ENCODE measurements at regions not wholly inside any gene's neighbourhood (a gene's known extent, or its start where the extent isn't known, plus 50 kb on each side); places are given as distances from the start of the nearest gene placed in this dataset.
"Not testable (repeated sequence)": the region's sequence is repeated elsewhere in the genome, so short reads cannot be mapped to it uniquely, and the experiment has no call there.

GRCh38 chr5:177664737-177665136 lies 64.8 kb downstream of the B4GALT7 start:
- DNase-seq, H3K9me3 ChIP-seq, H3K36me3 ChIP-seq, H3K4me3 ChIP-seq, H3K27ac ChIP-seq, H3K4me1 ChIP-seq, H3K27me3 ChIP-seq: not testable (repeated sequence)

GRCh38 chr5:177665172-177665571 lies 65.2 kb downstream of the B4GALT7 start:
- H3K27me3 ChIP-seq, H3K9me3 ChIP-seq: not testable (repeated sequence)

GRCh38 chr5:177665960-177666359 lies 66.0 kb downstream of the B4GALT7 start:
- DNase-seq, H3K36me3 ChIP-seq, H3K27ac ChIP-seq, H3K4me3 ChIP-seq, H3K4me1 ChIP-seq, H3K9me3 ChIP-seq, H3K27me3 ChIP-seq: not testable (repeated sequence)

More at GRCh38 chr5:177665172-177665571, 65.2 kb downstream of the B4GALT7 start:
- not testable (repeated sequence) for DNase-seq, H3K4me1 ChIP-seq, H3K27ac ChIP-seq, H3K4me3 ChIP-seq, H3K36me3 ChIP-seq

- not testable (repeated sequence) for DNase-seq, H3K4me1 ChIP-seq, H3K27me3 ChIP-seq, H3K36me3 ChIP-seq, H3K9me3 ChIP-seq, H3K27ac ChIP-seq
- peak overlapping the region in 3 of 4 donors; percentile 15 to 49 (median 43) for H3K4me3 ChIP-seq
Observed at GRCh38 chr5:177671035-177671754, 71.3 kb downstream of the B4GALT7 start.

GRCh38 chr5:177671755-177672690 lies 72.1 kb downstream of the B4GALT7 start:
- not testable (repeated sequence) for H3K27me3 ChIP-seq, H3K9me3 ChIP-seq, H3K36me3 ChIP-seq, H3K4me1 ChIP-seq
- DNase-seq, result peak; percentile 78 to 93 (median 81)
- Histone ChIP-seq H3K27ac (peak overlapping the region in 3 of 4 donors; percentile 63 to 76 (median 75)), H3K4me3 (peak overlapping the region; percentile 58 to 72 (median 60))
- TF ChIP-seq POLR2A (IDR thresholded peaks at IDR 0.05), result peak in 1 of 2 donors; percentile 22
